ENCODE measurements at regions not wholly inside any gene's neighbourhood (a gene's known extent, or its start where the extent isn't known, plus 50 kb on each side); places are given as distances from the start of the nearest gene placed in this dataset.

GRCh38 chr2:208643145-208643544 lies 236.6 kb downstream of the PTH2R start:
- Histone ChIP-seq H3T11ph (ENCODE audit: low read length) (no peak overlapping the region), H2BK12ac (ENCODE audit: insufficient read length, low read depth, low read length) (no peak overlapping the region), H3K79me1 (ENCODE audit: insufficient read depth, low read depth, low read length, poor library complexity, severe bottlenecking) (no peaks in the 10 kb centered on the region), H2BK20ac (ENCODE audit: low read depth, low read length, poor library complexity, severe bottlenecking) (no peak overlapping the region), H2AK5ac (ENCODE audit: insufficient read length, low read length) (no peak overlapping the region), H4K5ac (ENCODE audit: insufficient read length, low read depth, low read length) (no peak overlapping the region), H3K18ac (ENCODE audit: insufficient read length, low read depth, low read length) (no peak overlapping the region), H2BK15ac (ENCODE audit: low read depth, low read length) (no peak overlapping the region), H4K20me1 (ENCODE audit: control insufficient read depth, insufficient read depth, insufficient read length) (no peaks in the 10 kb centered on the region), H3K4ac (ENCODE audit: low read depth, low read length) (no peak overlapping the region), H3K27ac (ENCODE audit: insufficient read length, low read depth, low read length) (no peak overlapping the region), H3K9me3 (ENCODE audit: control insufficient read depth, low read depth, low read length) (no peaks in the 10 kb centered on the region), H3K27me3 (ENCODE audit: insufficient read depth, low read length) (no peaks in the 10 kb centered on the region), H3K23ac (ENCODE audit: insufficient read length, low read depth, low read length) (no peak overlapping the region), H3K9ac (ENCODE audit: extremely low read depth, insufficient read length, low read length) (no peak overlapping the region), H3K56ac (ENCODE audit: insufficient read length, low read depth, low read length) (no peak overlapping the region), H2BK5ac (ENCODE audit: insufficient read length, low read length) (no peak overlapping the region), H3K23me2 (ENCODE audit: insufficient read length, low read depth, low read length, poor library complexity, severe bottlenecking) (no peaks in the 10 kb centered on the region), H4K91ac (ENCODE audit: insufficient read length, low read depth, low read length) (no peak overlapping the region), H2BK120ac (ENCODE audit: low read depth, low read length, poor library complexity, severe bottlenecking) (no peak overlapping the region), H4K8ac (replicated peaks; ENCODE audit: insufficient read length, low read depth, low read length) (no peak overlapping the region), H2AFZ (ENCODE audit: low read length) (no peak overlapping the region), H3K79me2 (ENCODE audit: insufficient read depth, low read length) (no peaks in the 10 kb centered on the region), H3K4me2 (ENCODE audit: insufficient read depth, insufficient read length, low read length) (no peak overlapping the region), H3K4me1 (ENCODE audit: insufficient read depth, low read length) (no peaks in the 10 kb centered on the region), H3K14ac (ENCODE audit: insufficient read depth, low read length) (no peak overlapping the region)
- Mint-ChIP-seq H3K36me3 (ENCODE audit: insufficient read depth in 1 of 3, low read depth in 3 of 3) (no peaks in the 10 kb centered on the region), H3K27ac (no peak overlapping the region), H3K4me1 (no peaks in the 10 kb centered on the region), H3K27me3 (ENCODE audit: low read depth) (no peaks in the 10 kb centered on the region; the same call in 1 of the 2 replicates), H3K4me3 (no peak overlapping the region), H3K9me3 (no peaks in the 10 kb centered on the region; a peak in 1 of 5 replicates)
- TF ChIP-seq CTCF (conservative IDR thresholded peaks at IDR 0.05) = no peak
- no CpG with 5 or more reads among the region's 1 CpG for WGBS (ENCODE audit: extremely low coverage, insufficient read length, low lambda C conversion rate)
- no peak for DNase-seq

Measured in H9 (cell line).